AG09319 (cell line): ENCODE measurements at regions not wholly inside any gene's neighbourhood (a gene's known extent, or its start where the extent isn't known, plus 50 kb on each side); places are given as distances from the start of the nearest gene placed in this dataset.

Experiments
- DNase-seq: peaks from one replicate; pipeline ENCODE4 v3.0.0-alpha.2; 2010; ENCODE audit warnings: low read depth; ENCODE audit errors: extremely low read depth
- CTCF ChIP-seq: IDR thresholded peaks from 2 replicates; pipeline ENCODE4 v1.5.1; 2011; ENCODE audit warnings: low read depth, mild to moderate bottlenecking, inconsistent platforms, low read length, moderate library complexity

GRCh38 chr5:147050172-147050571 is 171.6 kb upstream of the PPP2R2B start:
- no peak for TF ChIP-seq CTCF
- DNase-seq: no peak

GRCh38 chr5:147051193-147051592 is 172.6 kb upstream of the PPP2R2B start:
- no peak for DNase-seq

GRCh38 chr5:147052519-147052918 is 174.0 kb upstream of the PPP2R2B start:
- DNase-seq: no peak
- TF ChIP-seq CTCF: no peak

More at GRCh38 chr5:147051193-147051592, 172.6 kb upstream of the PPP2R2B start:
- no peak for TF ChIP-seq CTCF

GRCh38 chr5:147055089-147055826 is 176.7 kb upstream of the PPP2R2B start:
- no peak for TF ChIP-seq CTCF
- DNase-seq: no peak

- no peak for TF ChIP-seq CTCF
- no peak for DNase-seq
Measured at GRCh38 chr5:147055850-147056566, 177.5 kb upstream of the PPP2R2B start.

GRCh38 chr5:147057051-147057450 is 177.8 kb upstream of the STK32A start:
- TF ChIP-seq CTCF: no peak
- no peak for DNase-seq

GRCh38 chr5:147061431-147061830 is 173.4 kb upstream of the STK32A start:
- no peak for TF ChIP-seq CTCF
- DNase-seq: no peak
